Right lobe of liver (tissue), 6 donors: ENCODE measurements at regions not wholly inside any gene's neighbourhood (a gene's known extent, or its start where the extent isn't known, plus 50 kb on each side); places are given as distances from the start of the nearest gene placed in this dataset.

Experiments used
- ATAC-seq, 4 donors: fragments of 200-7000 bp; cut with Tn5 transposase; one replicate each; pipeline ENCODE4 v1.9.1; 2020; ENCODE audit warnings: mild to moderate bottlenecking in 4 of 4, moderate library complexity in 4 of 4
- DNase-seq, 3 donors: peaks; one replicate each; pipeline ENCODE4 v3.0.0-alpha.2; 2020
- H3K27ac ChIP-seq, 3 donors: fragments of 200-600 bp; one replicate each; pipeline ENCODE4 v1.8.0; 2022
- H3K27me3 ChIP-seq, 2 donors: fragments of 200-600 bp; one replicate each; pipeline ENCODE4 v1.8.0; 2022
- H3K36me3 ChIP-seq, 4 donors: fragments of 200-600 bp; sonication (generic) in 1 of 4; one replicate each; pipeline versions ENCODE4 v1.5.1 to v1.8.0; 2017 to 2022; ENCODE audit warnings: control low read depth in 1 of 4
- H3K4me1 ChIP-seq, 4 donors: fragments of 200-600 bp; sonication (generic) in 1 of 4; one replicate each; pipeline versions ENCODE4 v1.5.1 to v1.8.0; 2017 to 2022; ENCODE audit warnings: control low read depth in 1 of 4
- H3K4me3 ChIP-seq, 3 donors: fragments of 200-600 bp; one replicate each; pipeline ENCODE4 v1.8.0; 2022
- H3K9me3 ChIP-seq, 4 donors: fragments of 200-600 bp; sonication (generic) in 1 of 4; one replicate each; pipeline versions ENCODE4 v1.5.1 to v1.8.0; 2017 to 2022; ENCODE audit warnings: control low read depth in 1 of 4
- POLR2A ChIP-seq: fragments of 450-650 bp; IDR thresholded peaks from one replicate; pipeline ENCODE4 v1.6.1; 2017; ENCODE audit warnings: antibody characterized with exemption, mild to moderate bottlenecking
- WGBS: methylation state at CpG from one replicate; pipeline ENCODE4 v1.1.6; 2018; ENCODE audit warnings: low coverage, low lambda C conversion rate; ENCODE audit not compliant: insufficient coverage; ENCODE audit errors: missing lambda C conversion rate; 5-methylcytosine and 5-hydroxymethylcytosine counted together
- intact Hi-C, 2 donors: fragments of 100-400 bp; cut with DNase I; formaldehyde crosslinking; loops; one replicate each; pipeline versions ENCODE4 v1.11.2 to v1.14.1; 2022
- TF ChIP-seq, protein P1 (sequence below), 4 donors: fragments of 200-600 bp in 3 of 4; fragments of 450-650 bp in 1 of 4; IDR thresholded peaks; one replicate each; pipeline versions ENCODE4 v1.5.1 to v1.8.0; 2016 to 2022; ENCODE audit warnings: antibody characterized with exemption in 4 of 4, mild to moderate bottlenecking in 2 of 4
- donor health status: DM: no; HTN: yes; CAD: no.
- donor health status: DM: no; HTN: no; CAD: no.
- donor health status: DM: no; HTN: no; CAD: no.
- donor health status: DM: no; HTN: yes; CAD: no.
- donor health status: DM: no; HTN: yes; CAD: no.

DNA sequence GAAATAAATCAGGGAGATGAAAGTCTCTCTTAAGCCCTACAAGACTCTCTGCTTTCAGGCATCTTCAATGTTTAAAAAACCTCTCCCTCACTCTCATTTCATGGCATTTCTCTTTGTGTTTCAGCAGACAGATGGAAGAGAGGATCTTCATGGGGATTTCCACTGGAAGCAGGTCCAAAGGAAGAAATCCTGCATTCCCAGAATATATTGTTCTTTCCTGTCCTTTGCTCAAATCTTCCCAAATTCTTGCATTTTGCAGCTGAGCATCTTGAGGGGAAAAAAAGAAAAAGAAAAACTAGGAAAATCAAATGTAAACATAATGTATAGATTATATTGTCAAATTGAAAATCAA, 382.2 kb downstream of the ENC1 start:
- Histone ChIP-seq H3K9me3 (no peaks in the 10 kb centered on the region), H3K4me1 (no peaks in the 10 kb centered on the region), H3K27ac (no peak overlapping the region), H3K27me3 (no peaks in the 10 kb centered on the region), H3K36me3 (no peaks in the 10 kb centered on the region), H3K4me3 (no peak overlapping the region)
- no peak for DNase-seq
- no peak for ATAC-seq
- no peak for TF ChIP-seq POLR2A
- TF ChIP-seq, protein P1, sequence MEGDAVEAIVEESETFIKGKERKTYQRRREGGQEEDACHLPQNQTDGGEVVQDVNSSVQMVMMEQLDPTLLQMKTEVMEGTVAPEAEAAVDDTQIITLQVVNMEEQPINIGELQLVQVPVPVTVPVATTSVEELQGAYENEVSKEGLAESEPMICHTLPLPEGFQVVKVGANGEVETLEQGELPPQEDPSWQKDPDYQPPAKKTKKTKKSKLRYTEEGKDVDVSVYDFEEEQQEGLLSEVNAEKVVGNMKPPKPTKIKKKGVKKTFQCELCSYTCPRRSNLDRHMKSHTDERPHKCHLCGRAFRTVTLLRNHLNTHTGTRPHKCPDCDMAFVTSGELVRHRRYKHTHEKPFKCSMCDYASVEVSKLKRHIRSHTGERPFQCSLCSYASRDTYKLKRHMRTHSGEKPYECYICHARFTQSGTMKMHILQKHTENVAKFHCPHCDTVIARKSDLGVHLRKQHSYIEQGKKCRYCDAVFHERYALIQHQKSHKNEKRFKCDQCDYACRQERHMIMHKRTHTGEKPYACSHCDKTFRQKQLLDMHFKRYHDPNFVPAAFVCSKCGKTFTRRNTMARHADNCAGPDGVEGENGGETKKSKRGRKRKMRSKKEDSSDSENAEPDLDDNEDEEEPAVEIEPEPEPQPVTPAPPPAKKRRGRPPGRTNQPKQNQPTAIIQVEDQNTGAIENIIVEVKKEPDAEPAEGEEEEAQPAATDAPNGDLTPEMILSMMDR (IDR thresholded peaks at IDR 0.05): no peak
- intact Hi-C loops: no loop called here

DNA sequence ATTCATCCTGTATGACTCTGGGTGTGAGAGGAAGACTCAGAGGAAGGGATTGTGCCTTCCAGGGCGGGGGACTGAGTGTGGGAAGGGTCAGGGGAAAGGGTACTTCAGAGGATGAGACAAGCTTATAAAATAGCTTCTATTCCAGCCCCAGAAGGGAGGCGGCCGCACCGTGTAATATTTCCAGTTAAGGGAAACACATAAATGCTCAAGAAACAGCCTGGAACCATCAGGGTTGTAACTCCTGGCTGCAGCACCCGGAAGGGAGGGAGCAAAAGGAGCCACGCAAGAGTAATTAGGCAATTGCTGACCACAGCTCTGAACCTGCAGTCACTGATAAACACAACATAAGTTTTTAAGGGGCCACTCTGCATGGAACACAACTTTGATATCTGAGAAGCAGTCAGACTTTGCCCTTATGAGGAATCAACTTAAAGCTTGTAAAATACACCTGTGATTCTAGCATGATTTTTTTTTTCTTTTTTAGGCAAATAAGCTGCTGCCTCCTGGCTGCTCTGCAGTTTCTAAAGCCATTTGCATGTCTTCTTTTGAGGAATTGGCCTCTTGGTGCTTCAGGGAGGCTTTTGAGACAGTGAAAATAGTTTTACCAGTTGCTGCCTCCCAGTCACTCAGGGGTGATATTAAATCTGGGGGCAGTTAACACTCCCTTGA, 382.7 kb downstream of the ENC1 start:
- no peak for DNase-seq
- H3K4me3 ChIP-seq: no peak overlapping the region
- no peaks in the 10 kb centered on the region for H3K27me3 ChIP-seq
- intact Hi-C loops: no loop called here
- H3K9me3 ChIP-seq: no peaks in the 10 kb centered on the region
- H3K27ac ChIP-seq: no peak overlapping the region
- TF ChIP-seq, protein P1 (IDR thresholded peaks at IDR 0.05): no peak
- TF ChIP-seq POLR2A: no peak
- ATAC-seq: peak; percentile 60 to 81 (median 68)
- no peaks in the 10 kb centered on the region for H3K36me3 ChIP-seq
- H3K4me1 ChIP-seq: no peaks in the 10 kb centered on the region
- 43% methylated on average over 5 of the region's 6 CpGs for WGBS

DNA sequence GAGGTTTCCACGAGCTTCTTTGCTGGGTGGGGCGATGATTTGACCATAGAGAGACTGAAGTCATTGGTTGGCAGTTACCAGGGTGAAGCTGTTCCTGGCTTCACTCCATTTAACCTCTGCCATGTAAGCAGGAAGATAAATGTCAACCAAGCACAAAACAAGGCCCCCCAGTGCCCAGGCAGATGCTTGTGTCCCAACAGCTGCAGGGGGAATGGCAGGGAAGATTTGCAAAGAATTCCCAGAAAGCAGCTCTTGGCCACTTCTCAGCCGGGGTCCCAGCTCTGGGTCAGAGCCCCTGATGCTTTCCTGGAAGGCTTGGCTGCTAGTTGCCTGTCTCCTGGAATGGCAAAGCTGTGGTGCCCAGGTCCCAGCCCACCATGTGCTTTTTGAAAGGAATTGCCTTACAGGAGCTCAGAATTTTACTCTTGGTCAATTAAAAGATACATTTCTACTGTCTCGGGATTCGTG, 383.4 kb downstream of the ENC1 start:
- no peaks in the 10 kb centered on the region for H3K36me3 ChIP-seq
- intact Hi-C loops: no loop called here
- H3K27ac ChIP-seq: no peak overlapping the region
- H3K9me3 ChIP-seq: no peaks in the 10 kb centered on the region
- DNase-seq (no peak), ATAC-seq (no peak)
- WGBS: 37% methylated on average over 4 of the region's 5 CpGs
- no peak for TF ChIP-seq POLR2A
- TF ChIP-seq, protein P1 (IDR thresholded peaks at IDR 0.05): no peak
- no peaks in the 10 kb centered on the region for H3K27me3 ChIP-seq
- H3K4me1 ChIP-seq: no peaks in the 10 kb centered on the region
- no peak overlapping the region for H3K4me3 ChIP-seq

DNA sequence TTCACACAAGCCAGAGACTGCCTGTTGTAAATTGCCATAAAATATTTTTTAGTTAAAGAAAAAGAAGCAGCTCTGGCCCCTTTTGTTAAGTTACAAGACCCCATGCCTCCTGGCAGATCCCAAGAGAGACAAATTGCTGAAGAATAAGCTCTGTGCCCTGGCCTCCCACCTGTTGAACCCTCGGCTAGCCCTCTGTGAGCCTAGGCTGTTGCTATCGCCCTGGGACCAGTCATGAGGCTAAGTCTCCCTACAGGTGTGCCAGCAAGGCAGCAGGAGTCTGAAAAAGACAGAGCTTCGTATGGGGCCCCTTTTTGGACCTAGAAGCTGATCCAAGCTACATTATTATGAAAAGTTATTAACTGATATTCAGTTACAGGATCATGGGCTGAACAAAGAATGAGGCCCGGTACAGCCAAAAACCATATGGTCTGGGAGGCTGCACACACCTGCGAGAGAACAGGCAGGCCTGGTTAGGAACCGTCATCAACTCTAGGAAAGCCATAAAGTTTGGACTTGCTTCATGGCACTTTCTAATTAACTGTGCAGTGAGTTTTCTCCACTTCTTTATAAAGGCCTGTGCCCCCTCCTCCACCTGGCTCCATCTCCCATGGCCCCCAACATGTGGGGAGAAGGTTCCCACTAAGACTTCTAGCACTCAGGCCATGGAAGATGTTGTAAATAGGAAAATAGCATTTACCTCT, 384.7 kb downstream of the ENC1 start:
- Histone ChIP-seq H3K4me3 (no peak overlapping the region), H3K27me3 (no peaks in the 10 kb centered on the region), H3K4me1 (no peaks in the 10 kb centered on the region), H3K27ac (no peak overlapping the region), H3K36me3 (no peaks in the 10 kb centered on the region), H3K9me3 (no peaks in the 10 kb centered on the region)
- ATAC-seq (no peak), DNase-seq (no peak)
- intact Hi-C loops: no loop called here
- 86% methylated on average over 1 of the region's 6 CpGs for WGBS
- no peak for TF ChIP-seq POLR2A
- TF ChIP-seq, protein P1 (IDR thresholded peaks at IDR 0.05): no peak
